ENCODE measurements at regions not wholly inside any gene's neighbourhood (a gene's known extent, or its start where the extent isn't known, plus 50 kb on each side); places are given as distances from the start of the nearest gene placed in this dataset.
"Not testable (repeated sequence)": the region's sequence is repeated elsewhere in the genome, so short reads cannot be mapped to it uniquely, and the experiment has no call there.

- not testable (repeated sequence) for TF ChIP-seq POLR2A (IDR thresholded peaks at IDR 0.05; ENCODE audit: low read length); MYC (IDR thresholded peaks at IDR 0.05; ENCODE audit: borderline replicate concordance, low read length); CTCF (IDR thresholded peaks at IDR 0.05); BHLHE40 (IDR thresholded peaks at IDR 0.05; ENCODE audit: low read depth, low read length); USF2 (IDR thresholded peaks at IDR 0.05); FOSL2 (IDR thresholded peaks at IDR 0.05); FOSL2 (CRISPR knock-in tag; IDR thresholded peaks at IDR 0.05); EP300 (IDR thresholded peaks at IDR 0.05); PHF8 (IDR thresholded peaks at IDR 0.05; ENCODE audit: borderline replicate concordance, low read depth); JUN (IDR thresholded peaks at IDR 0.05); MAZ (IDR thresholded peaks at IDR 0.05; ENCODE audit: borderline replicate concordance, low read depth, low read length)
These were observed 99.7 kb upstream of the ARG1 start for GRCh38 chr6:131473303-131473702.

Measured in A549 (cell line).